Retinal pigment epithelial cell (primary cell): ENCODE measurements at regions not wholly inside any gene's neighbourhood (a gene's known extent, or its start where the extent isn't known, plus 50 kb on each side); places are given as distances from the start of the nearest gene placed in this dataset.
"Not testable (repeated sequence)": the region's sequence is repeated elsewhere in the genome, so short reads cannot be mapped to it uniquely, and the experiment has no call there.

Experiments
- DNase-seq: peaks from one replicate; pipeline ENCODE4 v3.0.0-alpha.2; 2010; ENCODE audit warnings: low read depth
- H3K4me3 ChIP-seq: 2 replicates; pipeline ENCODE4 v1.5.1; 2011; ENCODE audit warnings: mild to moderate bottlenecking, low read length, control low read depth, moderate library complexity
- CTCF ChIP-seq: conservative IDR thresholded peaks from 2 replicates; pipeline ENCODE4 v1.5.1; 2011; ENCODE audit warnings: low read depth, low read length, control low read depth, inconsistent platforms

GRCh38 chr10:77724820-77725219 lies 87.2 kb upstream of the KCNMA1 start:
- no peak for TF ChIP-seq CTCF
- H3K4me3 ChIP-seq, result no peak overlapping the region
- no peak for DNase-seq

- TF ChIP-seq CTCF, result no peak
- no peak for DNase-seq
- H3K4me3 ChIP-seq, result no peak overlapping the region
These were observed 85.8 kb upstream of the KCNMA1 start for GRCh38 chr10:77723376-77723775.

GRCh38 chr10:77722956-77723355 lies 85.3 kb upstream of the KCNMA1 start:
- DNase-seq, result peak; percentile 54
- not testable (repeated sequence) for H3K4me3 ChIP-seq

GRCh38 chr10:77721815-77722214 lies 84.2 kb upstream of the KCNMA1 start:
- DNase-seq, result no peak
- no peak for TF ChIP-seq CTCF
- no peak overlapping the region for H3K4me3 ChIP-seq

- DNase-seq, result no peak
- H3K4me3 ChIP-seq, result no peak overlapping the region
- no peak for TF ChIP-seq CTCF
These were observed 81.3 kb upstream of the KCNMA1 start for GRCh38 chr10:77718957-77719356.

- not testable (repeated sequence) for DNase-seq, H3K4me3 ChIP-seq
These were observed 80.7 kb upstream of the KCNMA1 start for GRCh38 chr10:77718312-77718711.

- H3K4me3 ChIP-seq, result no peak overlapping the region
- no peak for DNase-seq
- TF ChIP-seq CTCF, result no peak
These were observed 79.7 kb upstream of the KCNMA1 start for GRCh38 chr10:77717336-77717735.

GRCh38 chr10:77716458-77717317 lies 79.1 kb upstream of the KCNMA1 start:
- no peak for DNase-seq
- no peak overlapping the region for H3K4me3 ChIP-seq
- no peak for TF ChIP-seq CTCF
